ENCODE measurements at regions not wholly inside any gene's neighbourhood (a gene's known extent, or its start where the extent isn't known, plus 50 kb on each side); places are given as distances from the start of the nearest gene placed in this dataset.
"Not testable (repeated sequence)": the region's sequence is repeated elsewhere in the genome, so short reads cannot be mapped to it uniquely, and the experiment has no call there.

GRCh38 chr5:25481463-25481862, 836.7 kb upstream of the CDH10 start:
- H3K4me3 ChIP-seq (ENCODE audit: low read depth, low read length), result no peak overlapping the region
- no peak for DNase-seq (ENCODE audit: low read depth)
- TF ChIP-seq CTCF (IDR thresholded peaks at IDR 0.05; ENCODE audit: insufficient read depth, low read depth, low read length, missing control alignments), result no peak

- DNase-seq (ENCODE audit: low read depth), result no peak
- H3K4me3 ChIP-seq (ENCODE audit: low read depth, low read length), result no peak overlapping the region
- TF ChIP-seq CTCF (IDR thresholded peaks at IDR 0.05; ENCODE audit: insufficient read depth, low read depth, low read length, missing control alignments), result no peak
Measured at GRCh38 chr5:25459082-25459481, 814.3 kb upstream of the CDH10 start.

GRCh38 chr5:25458628-25459027, 813.9 kb upstream of the CDH10 start:
- TF ChIP-seq CTCF (IDR thresholded peaks at IDR 0.05; ENCODE audit: insufficient read depth, low read depth, low read length, missing control alignments), result no peak
- DNase-seq (ENCODE audit: low read depth), result no peak
- no peak overlapping the region for H3K4me3 ChIP-seq (ENCODE audit: low read depth, low read length)

- no peak for TF ChIP-seq CTCF (IDR thresholded peaks at IDR 0.05; ENCODE audit: insufficient read depth, low read depth, low read length, missing control alignments)
- H3K4me3 ChIP-seq (ENCODE audit: low read depth, low read length), result no peak overlapping the region
- no peak for DNase-seq (ENCODE audit: low read depth)
Measured at GRCh38 chr5:25453500-25453899, 808.7 kb upstream of the CDH10 start.

GRCh38 chr5:25451294-25451693, 806.5 kb upstream of the CDH10 start:
- DNase-seq (ENCODE audit: low read depth), result no peak
- H3K4me3 ChIP-seq (ENCODE audit: low read depth, low read length), result no peak overlapping the region
- no peak for TF ChIP-seq CTCF (IDR thresholded peaks at IDR 0.05; ENCODE audit: insufficient read depth, low read depth, low read length, missing control alignments)

- no peak for DNase-seq (ENCODE audit: low read depth)
- no peak overlapping the region for H3K4me3 ChIP-seq (ENCODE audit: low read depth, low read length)
- no peak for TF ChIP-seq CTCF (IDR thresholded peaks at IDR 0.05; ENCODE audit: insufficient read depth, low read depth, low read length, missing control alignments)
Measured at GRCh38 chr5:25448646-25449045, 803.9 kb upstream of the CDH10 start.

- no peak for DNase-seq (ENCODE audit: low read depth)
Measured at GRCh38 chr5:25448190-25448621, 803.4 kb upstream of the CDH10 start.

GRCh38 chr5:25446061-25446420, 801.3 kb upstream of the CDH10 start:
- not testable (repeated sequence) for DNase-seq (ENCODE audit: low read depth); H3K4me3 ChIP-seq (ENCODE audit: low read depth, low read length)

More at GRCh38 chr5:25448190-25448621, 803.4 kb upstream of the CDH10 start:
- H3K4me3 ChIP-seq (ENCODE audit: low read depth, low read length), result no peak overlapping the region
- no peak for TF ChIP-seq CTCF (IDR thresholded peaks at IDR 0.05; ENCODE audit: insufficient read depth, low read depth, low read length, missing control alignments)

- not testable (repeated sequence) for DNase-seq (ENCODE audit: low read depth); H3K4me3 ChIP-seq (ENCODE audit: low read depth, low read length)
Measured at GRCh38 chr5:25445381-25446060, 800.7 kb upstream of the CDH10 start.
